ENCODE measurements at regions not wholly inside any gene's neighbourhood (a gene's known extent, or its start where the extent isn't known, plus 50 kb on each side); places are given as distances from the start of the nearest gene placed in this dataset.

DNA sequence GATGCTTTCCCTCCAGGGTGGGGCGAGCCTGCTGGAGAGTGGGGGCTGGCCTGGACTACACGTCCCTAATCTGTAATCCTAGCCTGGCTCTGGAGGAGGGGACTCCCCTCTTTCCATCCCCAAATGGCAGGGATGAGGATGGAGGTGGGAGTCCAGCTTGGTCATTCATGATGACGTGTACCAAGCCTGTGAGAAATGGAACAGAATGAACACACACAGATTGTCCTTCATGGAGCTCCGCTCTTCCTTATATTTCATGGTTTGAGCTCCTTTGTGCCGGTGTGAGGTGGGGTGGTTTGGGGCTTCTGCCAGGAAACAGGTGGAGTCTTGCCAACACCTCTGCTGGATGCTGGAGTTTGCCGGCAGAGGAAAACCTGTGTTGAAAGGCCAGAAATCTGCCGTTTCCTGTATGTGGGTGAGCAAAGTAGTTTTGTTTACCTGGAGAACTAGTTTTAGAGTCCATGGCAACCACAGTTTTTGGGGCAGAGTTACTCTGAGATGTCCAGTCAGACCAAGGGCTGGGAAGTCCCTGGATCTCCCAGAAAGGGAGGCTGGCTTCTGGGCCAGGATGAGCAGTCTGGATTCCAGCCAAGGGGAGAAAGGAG, 417.6 kb upstream of the MEX3C start:
- TF ChIP-seq, protein P1, sequence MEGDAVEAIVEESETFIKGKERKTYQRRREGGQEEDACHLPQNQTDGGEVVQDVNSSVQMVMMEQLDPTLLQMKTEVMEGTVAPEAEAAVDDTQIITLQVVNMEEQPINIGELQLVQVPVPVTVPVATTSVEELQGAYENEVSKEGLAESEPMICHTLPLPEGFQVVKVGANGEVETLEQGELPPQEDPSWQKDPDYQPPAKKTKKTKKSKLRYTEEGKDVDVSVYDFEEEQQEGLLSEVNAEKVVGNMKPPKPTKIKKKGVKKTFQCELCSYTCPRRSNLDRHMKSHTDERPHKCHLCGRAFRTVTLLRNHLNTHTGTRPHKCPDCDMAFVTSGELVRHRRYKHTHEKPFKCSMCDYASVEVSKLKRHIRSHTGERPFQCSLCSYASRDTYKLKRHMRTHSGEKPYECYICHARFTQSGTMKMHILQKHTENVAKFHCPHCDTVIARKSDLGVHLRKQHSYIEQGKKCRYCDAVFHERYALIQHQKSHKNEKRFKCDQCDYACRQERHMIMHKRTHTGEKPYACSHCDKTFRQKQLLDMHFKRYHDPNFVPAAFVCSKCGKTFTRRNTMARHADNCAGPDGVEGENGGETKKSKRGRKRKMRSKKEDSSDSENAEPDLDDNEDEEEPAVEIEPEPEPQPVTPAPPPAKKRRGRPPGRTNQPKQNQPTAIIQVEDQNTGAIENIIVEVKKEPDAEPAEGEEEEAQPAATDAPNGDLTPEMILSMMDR (IDR thresholded peaks at IDR 0.05; ENCODE audit: borderline replicate concordance, extremely low read depth, low read length, poor library complexity, severe bottlenecking), result no peak
- TF ChIP-seq EZH2 (IDR thresholded peaks at IDR 0.05; ENCODE audit: borderline replicate concordance, low read depth, low read length, severe bottlenecking), result no peak
